Memory B cell (primary cell): ENCODE measurements at regions not wholly inside any gene's neighbourhood (a gene's known extent, or its start where the extent isn't known, plus 50 kb on each side); places are given as distances from the start of the nearest gene placed in this dataset.
"Not testable (repeated sequence)": the region's sequence is repeated elsewhere in the genome, so short reads cannot be mapped to it uniquely, and the experiment has no call there.

Experiments
- ATAC-seq: fragments of 150-1000 bp; cut with Tn5 transposase; 2 replicates; pipeline ENCODE4 v1.10.0; 2021; ENCODE audit warnings: low read depth, mild to moderate bottlenecking, moderate library complexity
- DNase-seq, 2 donors: peaks; one replicate each; pipeline ENCODE4 v3.0.0; 2022; ENCODE audit warnings: low spot score in 2 of 2
- H3K27ac Mint-ChIP-seq: one replicate; pipeline ENCODE4 v1.8.0; 2022; ENCODE audit warnings: mild to moderate bottlenecking, moderate library complexity, mixed read lengths
- H3K27me3 Mint-ChIP-seq: one replicate; pipeline ENCODE4 v1.8.0; 2022; ENCODE audit warnings: mixed read lengths
- H3K36me3 Mint-ChIP-seq: one replicate; pipeline ENCODE4 v1.8.0; 2022; ENCODE audit warnings: mild to moderate bottlenecking, mixed read lengths
- H3K4me1 Mint-ChIP-seq: one replicate; pipeline ENCODE4 v1.8.0; 2022; ENCODE audit warnings: mixed read lengths
- H3K4me3 Mint-ChIP-seq: one replicate; pipeline ENCODE4 v1.8.0; 2022; ENCODE audit warnings: mild to moderate bottlenecking, moderate library complexity, mixed read lengths
- H3K9me3 Mint-ChIP-seq: one replicate; pipeline ENCODE4 v1.8.0; 2022; ENCODE audit warnings: mixed read lengths

DNA sequence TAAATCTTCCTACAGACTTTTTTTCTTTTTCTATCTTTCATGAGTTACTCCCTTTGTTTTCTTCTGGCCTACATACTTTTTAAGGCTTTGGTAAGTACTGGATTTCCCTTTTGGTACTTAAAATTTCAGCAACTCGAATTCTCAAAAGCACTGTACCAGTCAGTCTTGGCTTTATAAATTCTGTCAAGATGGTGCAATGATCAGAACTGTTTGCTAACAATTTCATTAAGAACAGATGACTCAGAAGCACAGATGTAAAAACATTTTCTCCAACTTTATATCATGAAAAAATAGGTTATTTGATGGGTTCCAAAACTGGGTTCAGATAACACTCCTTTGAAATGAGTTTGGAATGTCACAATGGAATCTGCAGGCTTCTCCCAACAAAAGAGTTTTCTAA lies 1961.8 kb upstream of the FLRT2 start:
- Mint-ChIP-seq H3K27me3 (no peaks in the 10 kb centered on the region), H3K27ac (no peak overlapping the region), H3K4me1 (no peaks in the 10 kb centered on the region), H3K4me3 (no peak overlapping the region), H3K36me3 (no peaks in the 10 kb centered on the region), H3K9me3 (peaks cover 5% of the 10 kb centered on the region)
- ATAC-seq (no peak), DNase-seq (no peak)

GRCh38 chr14:83575301-83575700 lies 1954.6 kb upstream of the FLRT2 start:
- Mint-ChIP-seq H3K4me3 (no peak overlapping the region), H3K4me1 (no peaks in the 10 kb centered on the region), H3K36me3 (no peaks in the 10 kb centered on the region), H3K27ac (no peak overlapping the region), H3K27me3 (no peaks in the 10 kb centered on the region), H3K9me3 (peaks cover 15% of the 10 kb centered on the region)
- no peak for ATAC-seq
- no peak for DNase-seq

- no peak for DNase-seq
- Mint-ChIP-seq H3K4me1 (no peaks in the 10 kb centered on the region), H3K4me3 (no peak overlapping the region), H3K27ac (no peak overlapping the region), H3K27me3 (no peaks in the 10 kb centered on the region), H3K9me3 (peaks cover 8% of the 10 kb centered on the region), H3K36me3 (no peaks in the 10 kb centered on the region)
- ATAC-seq, result no peak
Measured at GRCh38 chr14:83583201-83583600, 1946.7 kb upstream of the FLRT2 start.

DNA sequence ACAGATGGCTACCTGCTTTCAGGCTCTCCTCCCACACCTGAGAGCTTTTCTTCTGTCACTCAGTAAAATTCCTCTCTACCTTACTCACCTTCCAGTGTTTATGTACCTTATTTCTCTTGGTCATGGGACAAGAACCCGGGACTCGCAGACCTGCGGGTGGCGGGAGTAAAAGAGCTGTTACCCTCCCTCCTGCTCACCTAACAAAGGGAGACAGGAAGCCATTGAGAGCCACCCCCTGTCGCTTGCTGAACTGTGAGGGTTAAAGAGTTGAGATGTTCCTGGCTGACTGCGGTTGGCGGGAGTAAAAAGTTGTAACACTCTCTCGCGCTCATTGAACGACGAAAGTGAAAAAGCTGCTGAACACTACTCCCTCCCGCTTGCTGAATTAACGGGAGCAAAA lies 1935.1 kb upstream of the FLRT2 start:
- Mint-ChIP-seq H3K36me3 (no peaks in the 10 kb centered on the region), H3K4me3 (no peak overlapping the region), H3K27me3 (no peaks in the 10 kb centered on the region), H3K4me1 (no peaks in the 10 kb centered on the region), H3K27ac (no peak overlapping the region), H3K9me3 (peaks cover 5% of the 10 kb centered on the region)
- ATAC-seq, result no peak
- DNase-seq, result no peak

- Mint-ChIP-seq H3K27me3 (no peaks in the 10 kb centered on the region), H3K4me3 (no peak overlapping the region), H3K4me1 (no peaks in the 10 kb centered on the region), H3K27ac (no peak overlapping the region), H3K36me3 (no peaks in the 10 kb centered on the region), H3K9me3 (peaks cover 9% of the 10 kb centered on the region)
- ATAC-seq (no peak), DNase-seq (no peak)
Measured at GRCh38 chr14:83607682-83608081, 1922.3 kb upstream of the FLRT2 start.

- no peaks in the 10 kb centered on the region for H3K4me1 Mint-ChIP-seq
- no peak overlapping the region for H3K4me3 Mint-ChIP-seq
- no peak for DNase-seq
- no peaks in the 10 kb centered on the region for H3K36me3 Mint-ChIP-seq
- H3K9me3 Mint-ChIP-seq, result peaks cover 7% of the 10 kb centered on the region
- no peak for ATAC-seq
- no peak overlapping the region for H3K27ac Mint-ChIP-seq
- no peaks in the 10 kb centered on the region for H3K27me3 Mint-ChIP-seq
Measured at GRCh38 chr14:83611491-83611890, 1918.5 kb upstream of the FLRT2 start.

DNA sequence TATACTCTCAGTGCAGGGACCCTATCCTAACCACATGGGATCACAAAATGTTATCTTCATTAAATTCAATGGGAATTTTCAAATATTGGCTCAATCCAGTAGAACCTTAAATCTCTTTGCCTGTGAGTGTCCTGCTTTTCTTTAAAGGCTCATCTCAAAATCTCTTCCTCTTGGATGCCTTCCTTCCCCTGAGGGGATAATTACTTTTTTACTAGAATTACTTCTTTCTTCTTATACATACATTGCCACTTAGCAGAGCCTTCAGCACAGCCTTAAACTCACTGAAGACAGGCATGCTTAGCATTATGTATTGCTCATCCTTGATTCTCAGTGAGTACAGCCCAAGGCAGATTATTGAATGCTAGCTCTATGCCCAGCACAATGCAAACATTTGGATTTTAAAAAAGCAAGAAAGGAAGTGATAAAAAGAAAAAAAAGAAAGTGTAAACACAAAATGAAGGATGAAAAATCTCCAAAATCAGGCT lies 1918.0 kb upstream of the FLRT2 start:
- Mint-ChIP-seq H3K4me1 (no peaks in the 10 kb centered on the region), H3K9me3 (peaks cover 7% of the 10 kb centered on the region), H3K27me3 (no peaks in the 10 kb centered on the region), H3K27ac (no peak overlapping the region), H3K4me3 (no peak overlapping the region), H3K36me3 (no peaks in the 10 kb centered on the region)
- ATAC-seq (no peak), DNase-seq (no peak)

GRCh38 chr14:83614956-83615355 lies 1915.0 kb upstream of the FLRT2 start:
- Mint-ChIP-seq H3K4me3 (no peak overlapping the region), H3K4me1 (no peaks in the 10 kb centered on the region), H3K9me3 (peaks cover 11% of the 10 kb centered on the region), H3K27ac (no peak overlapping the region), H3K36me3 (no peaks in the 10 kb centered on the region), H3K27me3 (no peaks in the 10 kb centered on the region)
- no peak for DNase-seq
- ATAC-seq, result no peak

GRCh38 chr14:83624541-83624940 lies 1905.4 kb upstream of the FLRT2 start:
- Mint-ChIP-seq H3K9me3 (peaks cover 6% of the 10 kb centered on the region), H3K4me3 (no peak overlapping the region), H3K27me3 (no peaks in the 10 kb centered on the region), H3K4me1 (no peaks in the 10 kb centered on the region), H3K36me3 (no peaks in the 10 kb centered on the region), H3K27ac (no peak overlapping the region)
- ATAC-seq, result no peak
- no peak for DNase-seq

DNA sequence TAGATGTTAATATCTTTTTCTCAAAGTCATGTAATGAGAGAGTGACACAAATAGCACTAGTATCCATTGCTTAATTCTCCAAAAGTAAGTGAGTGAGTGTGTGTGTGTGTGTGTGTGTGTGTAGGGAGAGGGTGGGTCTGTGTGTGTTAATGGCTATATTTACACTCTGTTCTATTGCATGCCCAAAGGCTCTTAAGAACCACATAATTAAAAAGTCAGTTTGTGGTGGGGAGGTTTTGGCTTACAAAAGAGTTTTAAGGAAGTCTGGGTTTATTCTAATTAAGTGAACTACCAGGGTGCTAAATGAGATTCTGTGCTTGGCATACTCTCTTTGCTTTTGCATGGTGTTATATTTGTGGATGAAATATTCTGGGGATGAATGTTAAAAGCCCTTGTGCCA lies 1897.6 kb upstream of the FLRT2 start:
- Mint-ChIP-seq H3K4me1 (no peaks in the 10 kb centered on the region), H3K27ac (no peak overlapping the region), H3K4me3 (no peak overlapping the region), H3K9me3 (peaks cover 9% of the 10 kb centered on the region), H3K36me3 (no peaks in the 10 kb centered on the region), H3K27me3 (no peaks in the 10 kb centered on the region)
- no peak for DNase-seq
- ATAC-seq, result no peak

DNA sequence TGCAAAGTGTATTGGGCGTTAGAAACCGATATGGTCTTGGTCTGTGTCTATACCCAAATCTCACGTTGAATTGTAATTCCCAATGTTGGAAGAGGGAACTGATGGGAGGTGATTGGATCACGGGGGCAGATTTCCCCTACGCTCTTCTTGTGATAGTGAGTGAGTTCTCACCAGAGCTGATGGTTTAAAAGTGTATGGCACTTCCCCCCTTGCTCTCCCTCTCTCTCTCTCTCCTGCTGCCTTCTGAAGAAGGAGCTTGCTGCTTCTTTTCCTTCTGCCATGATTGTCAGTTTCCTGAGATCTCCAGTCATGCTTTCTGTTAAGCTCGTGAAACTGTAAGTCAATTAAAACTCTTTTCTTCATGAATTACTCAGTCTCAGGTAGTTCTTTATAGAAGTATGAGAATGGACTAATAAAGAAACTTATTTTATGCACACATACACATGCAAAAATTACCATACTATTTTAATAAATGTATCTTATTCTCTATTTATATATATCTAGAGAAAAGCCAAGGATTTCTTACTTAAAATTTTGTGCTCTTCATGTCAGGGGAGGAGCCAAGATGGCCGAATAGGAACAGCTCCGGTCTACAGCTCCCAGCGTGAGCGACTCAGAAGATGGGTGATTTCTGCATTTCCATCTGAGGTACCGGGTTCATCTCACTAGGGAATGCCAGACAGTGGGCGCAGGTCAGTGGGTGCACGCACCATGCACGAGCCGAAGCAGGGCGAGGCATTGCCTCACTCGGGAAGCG lies 1891.0 kb upstream of the FLRT2 start:
- no peak for ATAC-seq
- Mint-ChIP-seq H3K9me3 (peaks cover 12% of the 10 kb centered on the region), H3K36me3 (no peaks in the 10 kb centered on the region), H3K4me1 (no peaks in the 10 kb centered on the region), H3K4me3 (no peak overlapping the region), H3K27ac (no peak overlapping the region), H3K27me3 (no peaks in the 10 kb centered on the region)
- DNase-seq, result no peak

DNA sequence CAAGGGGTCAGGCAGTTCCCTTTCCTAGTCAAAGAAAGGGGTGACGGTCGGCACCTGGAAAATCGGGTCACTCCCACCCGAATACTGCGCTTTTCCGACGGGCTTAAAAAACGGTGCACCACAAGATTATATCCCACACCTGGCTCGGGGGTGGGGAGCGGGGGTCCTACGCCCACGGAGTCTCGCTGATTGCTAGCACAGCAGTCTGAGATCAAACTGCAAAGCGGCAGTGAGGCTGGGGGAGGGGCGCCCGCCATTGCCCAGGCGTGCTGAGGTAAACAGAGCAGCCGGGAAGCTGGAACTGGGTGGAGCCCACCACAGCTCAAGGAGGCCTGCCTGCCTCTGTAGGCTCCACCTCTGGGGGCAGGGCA lies 1890.5 kb upstream of the FLRT2 start:
- peaks cover 11% of the 10 kb centered on the region for H3K9me3 Mint-ChIP-seq
- not testable (repeated sequence) for H3K36me3 Mint-ChIP-seq, ATAC-seq, H3K4me1 Mint-ChIP-seq, H3K4me3 Mint-ChIP-seq, DNase-seq, H3K27ac Mint-ChIP-seq, H3K27me3 Mint-ChIP-seq

DNA sequence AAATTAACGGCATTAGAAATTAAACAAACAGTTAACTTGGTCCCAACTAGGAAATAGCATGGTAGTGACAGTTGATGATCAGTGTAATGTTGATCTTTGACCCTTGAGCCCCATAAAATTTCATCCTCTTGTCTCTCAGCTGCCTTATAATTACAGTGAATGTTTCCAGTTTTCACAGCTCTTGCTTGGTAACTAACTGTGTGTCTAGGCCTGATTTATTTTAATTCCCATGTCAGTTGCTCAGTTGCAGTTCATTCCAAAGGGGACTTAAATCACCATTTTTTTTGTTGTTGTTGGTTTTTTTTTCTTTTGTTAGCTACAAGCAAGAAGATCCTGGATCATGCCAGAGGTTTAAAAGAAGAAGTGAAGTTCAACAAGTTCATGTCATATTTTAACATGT lies 1883.7 kb upstream of the FLRT2 start:
- Mint-ChIP-seq H3K4me1 (no peaks in the 10 kb centered on the region), H3K27me3 (no peaks in the 10 kb centered on the region), H3K9me3 (peaks cover 10% of the 10 kb centered on the region), H3K27ac (no peak overlapping the region), H3K36me3 (no peaks in the 10 kb centered on the region), H3K4me3 (no peak overlapping the region)
- no peak for ATAC-seq
- no peak for DNase-seq

GRCh38 chr14:83660597-83660996 lies 1869.3 kb upstream of the FLRT2 start:
- Mint-ChIP-seq H3K36me3 (no peaks in the 10 kb centered on the region), H3K27ac (no peak overlapping the region), H3K27me3 (no peaks in the 10 kb centered on the region), H3K9me3 (peaks cover 4% of the 10 kb centered on the region), H3K4me1 (no peaks in the 10 kb centered on the region), H3K4me3 (no peak overlapping the region)
- ATAC-seq, result no peak
- DNase-seq, result no peak

DNA sequence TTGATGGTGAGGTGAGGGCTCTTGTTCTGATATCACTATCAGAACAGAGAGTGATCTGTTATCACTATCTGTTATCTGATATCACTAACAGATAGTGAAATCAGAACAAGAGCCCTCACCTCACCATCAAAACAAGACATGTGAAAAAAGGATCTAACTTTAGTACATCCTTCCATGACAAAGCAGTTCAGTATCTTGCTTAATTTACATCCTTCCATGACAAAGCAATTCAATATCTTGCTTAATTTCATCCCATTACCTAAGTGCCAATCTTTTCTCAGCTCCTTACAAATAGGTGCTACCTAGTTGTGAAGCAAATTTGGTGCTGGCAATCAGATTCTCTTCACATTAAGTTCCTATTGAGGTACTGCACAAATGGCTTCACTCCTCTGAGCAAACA lies 1865.6 kb upstream of the FLRT2 start:
- ATAC-seq (no peak), DNase-seq (no peak)
- no peaks in the 10 kb centered on the region for H3K36me3 Mint-ChIP-seq
- no peak overlapping the region for H3K4me3 Mint-ChIP-seq
- no peaks in the 10 kb centered on the region for H3K27me3 Mint-ChIP-seq
- H3K4me1 Mint-ChIP-seq, result no peaks in the 10 kb centered on the region
- H3K27ac Mint-ChIP-seq, result no peak overlapping the region
- H3K9me3 Mint-ChIP-seq, result no peaks in the 10 kb centered on the region
